ENCODE measurements at regions not wholly inside any gene's neighbourhood (a gene's known extent, or its start where the extent isn't known, plus 50 kb on each side); places are given as distances from the start of the nearest gene placed in this dataset.
A peak's percentile ranks its signal among the peaks of the same experiment; 100 is the strongest.

DNA sequence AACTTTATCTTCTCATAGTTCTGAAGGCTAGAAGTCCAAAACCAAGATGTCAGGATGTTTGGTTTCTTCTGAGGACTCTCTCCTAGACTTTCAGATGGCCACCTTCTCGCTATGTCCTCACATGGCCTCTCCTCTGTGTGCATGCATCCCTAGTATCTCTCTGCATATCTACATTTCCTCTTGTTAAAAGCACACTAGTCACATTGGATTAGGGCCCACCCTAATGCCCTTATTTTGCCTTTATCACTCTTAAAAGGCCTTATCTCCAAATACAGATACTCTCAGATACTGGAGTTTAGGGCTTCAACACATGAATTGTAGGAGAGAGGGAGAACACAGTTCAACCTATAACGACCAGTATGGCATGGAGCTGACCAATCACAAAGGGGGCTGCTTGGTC is 151.7 kb downstream of the PRELID2 start:
- TF ChIP-seq EZH2 (IDR thresholded peaks at IDR 0.05; ENCODE audit: insufficient read depth, poor library complexity, severe bottlenecking) (no peak), EZH2phosphoT487 (IDR thresholded peaks at IDR 0.05; ENCODE audit: insufficient read depth, low read depth) (no peak)
- in situ Hi-C loops (cut with MboI), result no loop called here
- H3K27me3 ChIP-seq (replicated peaks; ENCODE audit: insufficient read depth), result no peaks in the 10 kb centered on the region
- DNase-seq, result no peak
- no peaks in the 10 kb centered on the region for H3K9me2 ChIP-seq (ENCODE audit: insufficient read depth)
- no peaks in the 10 kb centered on the region for H3K9me3 ChIP-seq (ENCODE audit: low read depth)
- no peaks in the 10 kb centered on the region for H3F3A ChIP-seq (ENCODE audit: insufficient read depth)
- H3K36me3 ChIP-seq (ENCODE audit: low read depth), result no peaks in the 10 kb centered on the region
- no peak overlapping the region for H3K27ac ChIP-seq
- WGBS, 2 experiments (ENCODE audit: low coverage in 1 of 2, low lambda C conversion rate in 2 of 2, missing lambda C conversion rate in 2 of 2), result 79 to 84% methylated on average over 2 of the region's 2 CpGs
- no peak overlapping the region for H2AFZ ChIP-seq
- H3K4me2 ChIP-seq (ENCODE audit: unreplicated experiment), result no peak overlapping the region
- H3K79me2 ChIP-seq (ENCODE audit: insufficient read depth), result no peaks in the 10 kb centered on the region
- H3K9ac ChIP-seq, result no peak overlapping the region
- H3K4me3 ChIP-seq, result no peak overlapping the region
- no peaks in the 10 kb centered on the region for H4K20me1 ChIP-seq (ENCODE audit: insufficient read depth)
- no peaks in the 10 kb centered on the region for H3K4me1 ChIP-seq (ENCODE audit: insufficient read depth)

DNA sequence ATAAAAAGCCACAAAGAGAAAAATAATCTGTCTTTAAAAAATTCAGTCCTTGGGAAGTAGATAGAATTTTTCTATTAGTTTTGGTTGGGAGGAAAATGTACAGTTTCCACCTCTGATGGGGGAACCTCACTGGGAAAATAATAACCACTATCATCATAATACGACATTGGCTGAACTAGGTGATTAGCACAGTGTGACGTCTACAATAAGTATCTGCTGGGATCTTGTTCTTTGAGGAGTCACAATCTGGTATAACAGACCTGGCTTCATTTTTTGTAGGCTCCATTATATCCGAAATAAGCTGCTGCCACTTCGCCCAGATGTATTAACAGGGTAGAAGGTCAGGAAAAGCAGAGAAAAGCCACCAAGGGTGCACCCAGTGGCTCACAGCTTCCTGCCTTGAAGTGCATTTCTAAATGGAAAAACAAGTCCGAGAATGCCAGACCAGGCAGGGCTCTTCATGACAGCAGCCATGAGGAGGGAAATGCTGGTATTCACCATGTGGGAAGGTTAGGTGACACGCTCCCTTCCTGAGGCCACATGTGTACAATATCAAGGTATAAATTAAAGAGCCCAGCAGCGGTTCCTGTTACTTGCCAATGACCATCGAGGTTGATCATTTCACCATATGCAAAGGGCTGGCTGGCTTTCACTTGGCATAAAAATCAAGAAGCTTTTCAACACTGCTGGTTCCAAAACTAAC is 152.8 kb downstream of the PRELID2 start:
- Histone ChIP-seq H2AFZ (peak overlapping the region; percentile 21), H3K9me3 (ENCODE audit: low read depth) (no peaks in the 10 kb centered on the region), H3K4me1 (ENCODE audit: insufficient read depth) (no peaks in the 10 kb centered on the region), H3K79me2 (ENCODE audit: insufficient read depth) (no peaks in the 10 kb centered on the region), H3K27ac (no peak overlapping the region), H3K9ac (no peak overlapping the region), H3K9me2 (ENCODE audit: insufficient read depth) (no peaks in the 10 kb centered on the region), H3K4me3 (no peak overlapping the region), H3K36me3 (ENCODE audit: low read depth) (no peaks in the 10 kb centered on the region), H3K27me3 (replicated peaks; ENCODE audit: insufficient read depth) (no peaks in the 10 kb centered on the region), H4K20me1 (ENCODE audit: insufficient read depth) (no peaks in the 10 kb centered on the region), H3K4me2 (ENCODE audit: unreplicated experiment) (no peak overlapping the region), H3F3A (ENCODE audit: insufficient read depth) (no peaks in the 10 kb centered on the region)
- TF ChIP-seq EZH2 (IDR thresholded peaks at IDR 0.05; ENCODE audit: insufficient read depth, poor library complexity, severe bottlenecking) (no peak), EZH2phosphoT487 (IDR thresholded peaks at IDR 0.05; ENCODE audit: insufficient read depth, low read depth) (no peak)
- WGBS, 2 experiments (ENCODE audit: low coverage in 1 of 2, low lambda C conversion rate in 2 of 2, missing lambda C conversion rate in 2 of 2), result 76 to 80% methylated on average over 8 of the region's 8 CpGs
- no peak for DNase-seq
- in situ Hi-C loops (cut with MboI), result no loop called here

DNA sequence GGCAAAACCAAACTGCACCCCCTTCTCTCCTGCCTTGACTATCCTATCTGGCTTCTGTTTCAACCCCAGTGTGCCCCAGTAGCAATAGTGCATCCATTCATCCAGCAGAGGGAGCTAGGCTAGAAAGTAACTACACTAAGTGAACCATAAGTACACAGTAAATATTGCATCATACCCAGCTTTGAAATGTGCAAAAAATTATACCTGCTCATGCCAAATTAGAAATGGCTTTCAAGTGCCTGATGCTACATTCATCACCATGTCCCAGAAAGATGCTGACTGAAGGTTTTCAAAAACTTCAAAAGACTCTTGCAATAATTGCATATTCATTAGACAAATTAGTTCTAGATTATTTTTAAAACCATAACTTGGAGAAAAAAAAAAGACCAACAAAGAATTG is 153.5 kb downstream of the PRELID2 start:
- Histone ChIP-seq H3K4me2 (ENCODE audit: unreplicated experiment) (no peak overlapping the region), H3K36me3 (ENCODE audit: low read depth) (no peaks in the 10 kb centered on the region), H3K79me2 (ENCODE audit: insufficient read depth) (no peaks in the 10 kb centered on the region), H3K27me3 (replicated peaks; ENCODE audit: insufficient read depth) (no peaks in the 10 kb centered on the region), H3K27ac (no peak overlapping the region), H3K4me3 (no peak overlapping the region), H3K9me2 (ENCODE audit: insufficient read depth) (no peaks in the 10 kb centered on the region), H2AFZ (peak overlapping the region; percentile 21), H3K4me1 (ENCODE audit: insufficient read depth) (no peaks in the 10 kb centered on the region), H4K20me1 (ENCODE audit: insufficient read depth) (no peaks in the 10 kb centered on the region), H3K9me3 (ENCODE audit: low read depth) (no peaks in the 10 kb centered on the region), H3K9ac (no peak overlapping the region), H3F3A (ENCODE audit: insufficient read depth) (no peaks in the 10 kb centered on the region)
- TF ChIP-seq EZH2phosphoT487 (IDR thresholded peaks at IDR 0.05; ENCODE audit: insufficient read depth, low read depth) (no peak), EZH2 (IDR thresholded peaks at IDR 0.05; ENCODE audit: insufficient read depth, poor library complexity, severe bottlenecking) (no peak)
- peak; percentile 84 for DNase-seq
- in situ Hi-C loops (cut with MboI), result no loop called here

DNA sequence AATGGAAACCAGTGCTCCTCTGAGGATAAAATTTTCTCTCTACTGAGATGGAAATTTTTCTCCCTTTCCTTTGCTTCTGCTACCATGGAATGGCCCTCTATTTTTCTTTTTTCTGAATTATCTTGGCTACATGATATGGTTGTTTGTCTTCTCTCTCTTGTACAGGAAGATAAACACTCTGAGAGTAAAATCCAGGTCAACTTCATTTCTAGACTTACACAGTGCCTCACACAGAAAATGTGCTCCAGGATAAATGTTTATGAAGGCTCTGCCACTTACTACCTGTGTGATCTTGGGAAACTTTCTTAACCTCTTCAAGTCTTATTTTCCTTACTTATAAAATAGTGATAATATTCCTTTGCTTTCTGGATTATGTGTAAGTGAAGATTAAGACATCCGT is 153.9 kb downstream of the PRELID2 start:
- no peak overlapping the region for H3K9ac ChIP-seq
- H3K9me3 ChIP-seq (ENCODE audit: low read depth), result no peaks in the 10 kb centered on the region
- no peak overlapping the region for H3K27ac ChIP-seq
- no peak for TF ChIP-seq EZH2 (IDR thresholded peaks at IDR 0.05; ENCODE audit: insufficient read depth, poor library complexity, severe bottlenecking)
- no peak for TF ChIP-seq EZH2phosphoT487 (IDR thresholded peaks at IDR 0.05; ENCODE audit: insufficient read depth, low read depth)
- H3K4me1 ChIP-seq (ENCODE audit: insufficient read depth), result no peaks in the 10 kb centered on the region
- WGBS, 2 experiments (ENCODE audit: low coverage in 1 of 2, low lambda C conversion rate in 2 of 2, missing lambda C conversion rate in 2 of 2), result 58 to 75% methylated on average over 1 of the region's 1 CpG
- in situ Hi-C loops (cut with MboI), result no loop called here
- no peaks in the 10 kb centered on the region for H3K27me3 ChIP-seq (replicated peaks; ENCODE audit: insufficient read depth)
- no peak overlapping the region for H3K4me3 ChIP-seq
- H2AFZ ChIP-seq, result peak overlapping the region; percentile 26; the same call in 1 of the 2 replicates
- no peaks in the 10 kb centered on the region for H3F3A ChIP-seq (ENCODE audit: insufficient read depth)
- no peak overlapping the region for H3K4me2 ChIP-seq (ENCODE audit: unreplicated experiment)
- H4K20me1 ChIP-seq (ENCODE audit: insufficient read depth), result no peaks in the 10 kb centered on the region
- H3K9me2 ChIP-seq (ENCODE audit: insufficient read depth), result no peaks in the 10 kb centered on the region
- no peak for DNase-seq
- no peaks in the 10 kb centered on the region for H3K36me3 ChIP-seq (ENCODE audit: low read depth)
- no peaks in the 10 kb centered on the region for H3K79me2 ChIP-seq (ENCODE audit: insufficient read depth)

DNA sequence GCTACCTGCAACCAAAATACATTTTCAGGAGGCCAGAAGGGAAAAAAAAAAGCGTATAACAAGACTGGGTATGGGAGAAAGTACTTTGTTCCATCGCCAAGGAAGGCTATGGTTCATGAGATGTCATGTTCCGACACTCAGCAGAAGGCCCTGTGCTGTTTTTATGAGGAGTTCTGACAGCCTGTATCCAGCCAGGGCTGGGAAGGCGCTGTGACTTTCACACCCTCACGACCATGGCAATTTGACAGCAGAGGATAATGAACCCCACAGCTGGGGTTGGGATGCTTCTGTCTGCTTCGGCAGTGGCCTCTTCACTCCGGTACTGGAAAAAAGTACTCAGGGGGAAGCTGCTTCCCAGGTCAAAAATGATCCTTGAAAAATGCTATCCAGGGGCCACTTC is 154.4 kb downstream of the PRELID2 start:
- H3K9me2 ChIP-seq (ENCODE audit: insufficient read depth), result no peaks in the 10 kb centered on the region
- no peaks in the 10 kb centered on the region for H3K79me2 ChIP-seq (ENCODE audit: insufficient read depth)
- H3F3A ChIP-seq (ENCODE audit: insufficient read depth), result no peaks in the 10 kb centered on the region
- H3K27ac ChIP-seq, result no peak overlapping the region
- H2AFZ ChIP-seq, result peak overlapping the region; percentile 26; the same call in 1 of the 2 replicates
- peak; percentile 3 for DNase-seq
- no peaks in the 10 kb centered on the region for H3K36me3 ChIP-seq (ENCODE audit: low read depth)
- no peaks in the 10 kb centered on the region for H3K4me1 ChIP-seq (ENCODE audit: insufficient read depth)
- no peaks in the 10 kb centered on the region for H3K9me3 ChIP-seq (ENCODE audit: low read depth)
- no peaks in the 10 kb centered on the region for H3K27me3 ChIP-seq (replicated peaks; ENCODE audit: insufficient read depth)
- TF ChIP-seq EZH2phosphoT487 (IDR thresholded peaks at IDR 0.05; ENCODE audit: insufficient read depth, low read depth) (no peak), EZH2 (IDR thresholded peaks at IDR 0.05; ENCODE audit: insufficient read depth, poor library complexity, severe bottlenecking) (no peak)
- no peak overlapping the region for H3K4me2 ChIP-seq (ENCODE audit: unreplicated experiment)
- no peak overlapping the region for H3K4me3 ChIP-seq
- 32 to 33% methylated on average over 7 of the region's 7 CpGs for WGBS, 2 experiments (ENCODE audit: low coverage in 1 of 2, low lambda C conversion rate in 2 of 2, missing lambda C conversion rate in 2 of 2)
- in situ Hi-C loops (cut with MboI), result no loop called here
- H4K20me1 ChIP-seq (ENCODE audit: insufficient read depth), result no peaks in the 10 kb centered on the region
- no peak overlapping the region for H3K9ac ChIP-seq
